GM21529 (cell line): ENCODE measurements at regions not wholly inside any gene's neighbourhood (a gene's known extent, or its start where the extent isn't known, plus 50 kb on each side); places are given as distances from the start of the nearest gene placed in this dataset.
"Not testable (repeated sequence)": the region's sequence is repeated elsewhere in the genome, so short reads cannot be mapped to it uniquely, and the experiment has no call there.

Source experiments
- ATAC-seq: cut with Tn5 transposase; IDR thresholded peaks from one replicate; pipeline ENCODE4 v1.9.1; 2021; ENCODE audit not compliant: unreplicated experiment

DNA sequence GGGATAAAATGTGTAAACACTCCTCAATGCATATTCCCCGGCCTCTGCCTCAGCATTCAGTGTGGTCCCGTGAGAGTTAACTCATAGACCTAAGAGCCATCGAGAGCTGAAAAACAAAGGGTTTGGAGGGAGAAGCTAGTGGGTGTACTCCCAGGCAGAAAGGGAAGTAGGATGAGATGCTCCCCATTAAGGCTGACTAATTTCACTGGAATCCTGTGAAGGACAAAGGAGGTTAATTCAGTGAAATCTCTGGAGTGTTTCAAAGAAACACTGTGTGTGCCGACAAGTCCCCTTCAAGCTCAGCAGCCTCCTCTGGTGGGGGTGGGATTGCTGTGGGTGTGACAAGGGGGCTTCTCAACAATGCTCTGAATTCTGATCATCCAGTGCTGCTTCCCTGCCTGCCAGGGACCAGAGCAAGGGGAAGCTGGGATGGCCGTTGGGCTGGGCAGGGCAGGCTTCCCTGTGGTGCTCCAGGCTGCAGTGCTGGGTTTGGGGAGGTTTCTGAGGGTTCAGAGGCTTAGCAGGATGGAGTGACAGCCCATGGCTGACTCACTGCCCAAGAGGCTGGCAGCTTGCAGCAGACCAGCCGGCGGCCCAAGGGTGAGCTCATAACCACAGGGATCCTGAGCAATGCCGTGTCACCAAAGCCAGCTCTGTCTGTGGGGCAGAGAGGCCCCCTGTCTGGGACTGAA lies 61.4 kb upstream of the BMAL1 start:
- no peak for ATAC-seq

DNA sequence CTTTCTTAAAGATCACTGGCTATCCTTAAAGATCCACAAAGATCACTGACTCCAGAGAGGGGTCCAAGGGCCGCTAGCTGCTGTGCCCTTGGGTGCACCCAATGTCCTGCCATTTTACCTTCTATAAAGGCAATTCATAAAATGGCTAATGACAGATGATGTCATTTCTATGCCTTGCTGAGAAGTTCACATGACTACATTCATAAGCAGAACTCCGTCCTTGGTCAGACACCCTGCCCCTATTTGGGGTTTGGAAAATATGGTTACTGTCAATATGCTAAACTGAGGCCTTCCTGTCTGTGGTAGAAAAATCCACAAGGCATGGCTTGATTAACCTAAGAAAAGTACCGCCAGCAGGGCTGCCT lies 60.9 kb upstream of the BMAL1 start:
- ATAC-seq = no peak

- not testable (repeated sequence) for ATAC-seq
Measured at GRCh38 chr11:13218685-13219084, 58.9 kb upstream of the BMAL1 start.

- ATAC-seq = no peak
Measured at GRCh38 chr11:13220148-13220547, 57.4 kb upstream of the BMAL1 start.

DNA sequence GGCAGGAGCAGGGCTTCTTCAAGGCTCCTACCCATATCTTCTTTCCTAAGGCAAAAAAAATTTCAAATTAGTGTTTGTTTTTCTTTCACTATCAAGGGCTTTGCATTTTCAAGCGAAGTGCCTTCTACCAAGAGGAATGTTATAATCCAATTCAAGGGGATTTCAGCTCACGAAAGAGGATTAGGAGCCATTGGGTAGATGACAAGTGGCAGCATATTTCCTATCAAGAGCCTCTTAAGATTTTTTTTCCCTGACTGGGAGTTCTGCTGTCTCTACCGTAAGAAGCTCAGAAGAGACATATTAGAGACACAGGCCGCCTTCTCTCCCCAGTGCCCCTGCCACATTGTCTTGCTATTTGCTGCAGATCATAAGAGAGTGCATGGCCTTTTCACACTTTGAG lies 55.9 kb upstream of the BMAL1 start:
- ATAC-seq = no peak

DNA sequence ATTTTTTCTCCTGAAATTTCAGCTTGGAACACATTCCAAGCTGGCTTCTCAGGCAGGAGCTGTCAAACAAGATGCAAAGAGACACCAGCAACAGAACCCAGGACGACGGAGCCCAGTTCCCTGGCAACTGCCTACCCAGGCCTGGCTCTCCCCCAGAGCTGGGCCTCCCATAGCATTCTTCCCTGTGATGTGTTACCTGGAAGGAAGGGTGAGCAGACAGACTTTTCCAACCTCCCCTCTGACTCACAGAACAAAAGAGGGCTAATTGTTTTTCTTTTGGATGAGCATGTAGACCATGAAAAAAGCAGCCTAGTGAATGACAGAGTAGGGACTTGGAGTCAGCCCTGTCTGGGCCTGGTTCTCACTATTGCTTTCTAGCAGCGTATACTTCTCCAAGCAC lies 55.3 kb upstream of the BMAL1 start:
- ATAC-seq = no peak

DNA sequence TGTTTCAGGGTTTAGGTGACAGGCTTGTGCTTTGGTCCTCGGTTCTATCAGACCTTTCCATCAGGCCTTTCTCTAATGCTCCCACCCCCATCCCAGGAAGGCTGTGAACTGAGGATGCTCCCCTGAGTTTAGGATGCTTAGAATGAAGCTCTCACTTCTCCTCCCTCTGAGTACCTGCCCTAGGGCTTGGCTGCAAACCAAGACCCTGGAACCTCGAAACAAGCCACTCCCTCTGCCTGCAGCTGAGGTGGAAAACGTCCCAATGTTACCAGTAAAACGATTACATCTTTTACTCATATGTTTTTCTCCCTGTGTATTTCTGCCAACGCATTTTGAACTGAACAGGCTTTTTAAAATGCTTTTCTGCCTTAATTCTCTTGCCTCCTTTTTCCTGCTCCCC lies 54.5 kb upstream of the BMAL1 start:
- no peak for ATAC-seq

DNA sequence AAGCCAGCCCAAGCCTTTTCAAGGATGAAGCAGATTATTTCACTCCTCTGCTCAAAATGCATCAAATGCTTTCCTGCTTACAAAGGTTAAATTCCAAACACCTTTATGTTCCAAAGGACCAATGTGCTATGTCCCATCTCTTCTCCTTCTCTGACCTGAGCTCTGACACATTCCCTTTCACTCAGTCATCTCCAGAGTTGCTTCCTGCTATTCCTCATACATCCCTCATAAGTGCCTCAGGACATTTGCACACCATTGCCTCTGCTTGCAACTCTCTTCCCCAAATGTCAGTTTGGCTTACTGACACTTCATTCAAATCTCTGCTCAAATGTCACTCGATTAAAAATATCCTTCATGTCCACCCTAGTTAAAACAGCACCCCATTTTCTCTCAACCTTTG lies 53.3 kb upstream of the BMAL1 start:
- ATAC-seq = no peak

DNA sequence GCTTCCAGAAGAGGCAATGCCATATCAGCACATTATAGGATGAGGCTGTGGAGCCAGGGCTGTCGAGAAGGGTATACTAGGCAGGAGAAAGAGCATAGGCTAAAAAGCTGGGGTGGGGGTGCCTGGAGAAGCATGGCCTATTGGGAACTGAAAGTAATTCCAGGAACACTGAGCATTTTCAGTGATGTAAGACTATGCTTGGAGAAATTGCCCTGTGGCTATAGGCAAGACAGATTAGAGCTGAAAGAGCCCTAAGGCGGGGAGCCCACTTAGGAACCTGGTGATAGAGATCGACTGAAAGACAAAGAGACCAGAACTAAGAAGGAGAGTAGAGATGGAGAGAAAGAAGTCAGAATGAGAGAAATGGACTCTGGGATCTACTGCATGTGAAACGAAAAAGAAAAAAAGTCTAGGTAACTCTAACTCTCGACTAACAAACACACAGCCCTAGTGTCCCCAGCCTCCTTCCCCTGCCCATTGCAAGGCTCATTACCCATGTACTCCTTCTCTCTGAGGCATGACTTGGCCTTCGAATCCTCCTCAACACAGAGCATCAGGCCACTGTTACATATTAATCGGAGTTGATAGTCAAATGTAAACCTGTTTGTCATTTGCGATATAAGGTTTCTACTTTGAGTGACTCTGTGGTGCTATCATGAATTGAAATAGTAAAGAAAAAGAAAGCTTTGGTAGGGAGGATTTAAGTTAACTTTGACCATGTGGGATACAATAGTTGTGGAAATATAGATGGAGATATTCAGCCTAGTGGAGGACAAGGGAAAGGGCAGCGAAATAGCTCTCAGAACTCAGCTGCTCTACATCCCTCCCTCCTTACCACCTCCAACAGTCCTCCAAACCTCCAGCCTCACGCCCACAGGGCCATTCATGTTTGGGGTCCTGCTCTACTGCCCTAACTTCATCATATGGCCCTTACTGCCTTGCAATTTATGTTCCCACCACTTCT lies 52.3 kb upstream of the BMAL1 start:
- ATAC-seq = no peak

- no peak for ATAC-seq
Measured at GRCh38 chr11:13227676-13228255, 49.8 kb upstream of the BMAL1 start.
